ENCODE measurements at regions not wholly inside any gene's neighbourhood (a gene's known extent, or its start where the extent isn't known, plus 50 kb on each side); places are given as distances from the start of the nearest gene placed in this dataset.

- TF ChIP-seq POLR2A (IDR thresholded peaks at IDR 0.05) (no peak), CTCF (IDR thresholded peaks at IDR 0.05) (no peak), POLR2AphosphoS5 (IDR thresholded peaks at IDR 0.05) (no peak), EP300 (IDR thresholded peaks at IDR 0.05) (no peak)
Observed at GRCh38 chr13:104098421-104098820, 1032.2 kb upstream of the SLC10A2 start.
